Vagina (tissue), 2 donors: ENCODE measurements at regions not wholly inside any gene's neighbourhood (a gene's known extent, or its start where the extent isn't known, plus 50 kb on each side); places are given as distances from the start of the nearest gene placed in this dataset.

Experiments
- POLR2A ChIP-seq, 2 donors: fragments of 450-650 bp; IDR thresholded peaks; one replicate each; pipeline ENCODE4 v1.6.1; 2017; ENCODE audit warnings: antibody characterized with exemption in 2 of 2, mild to moderate bottlenecking in 2 of 2, moderate library complexity in 2 of 2
- POLR2AphosphoS5 ChIP-seq, 2 donors: sonication (generic); formaldehyde crosslinking; IDR thresholded peaks; one replicate each; pipeline ENCODE4 v1.9.0; 2017; ENCODE audit warnings: antibody characterized with exemption in 2 of 2, mild to moderate bottlenecking in 2 of 2, low read depth in 1 of 2; ENCODE audit not compliant: insufficient read depth in 1 of 2
- TF ChIP-seq, protein P1 (sequence below), 3 experiments: fragments of 450-650 bp in 2 of 3; fragments of 200-600 bp in 1 of 3; sonication (generic) in 1 of 3; IDR thresholded peaks; one replicate each; pipeline ENCODE4 v1.5.1; 2017 to 2019; ENCODE audit warnings: antibody characterized with exemption in 3 of 3, mild to moderate bottlenecking in 2 of 3, moderate library complexity in 2 of 3

DNA sequence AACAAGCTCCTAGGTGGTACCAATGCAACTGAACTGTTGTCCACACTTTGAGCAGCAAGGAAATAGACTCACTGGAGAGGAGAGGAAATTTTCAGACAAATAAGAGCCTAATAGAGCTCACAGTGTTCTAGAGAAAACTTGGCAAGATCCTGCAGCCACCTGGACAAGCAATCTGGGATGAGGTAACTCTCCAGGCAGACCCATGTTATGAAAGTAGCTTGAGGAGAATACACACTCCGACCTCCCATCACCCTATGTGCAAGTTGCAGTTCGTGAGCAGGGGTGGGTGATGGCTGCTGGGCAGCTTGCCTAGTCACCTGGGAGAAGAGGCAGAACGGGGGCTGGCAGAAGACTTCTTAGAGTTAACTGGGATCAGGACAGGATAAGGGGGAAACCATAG lies 102.2 kb downstream of the KLF4 start:
- TF ChIP-seq, protein P1, sequence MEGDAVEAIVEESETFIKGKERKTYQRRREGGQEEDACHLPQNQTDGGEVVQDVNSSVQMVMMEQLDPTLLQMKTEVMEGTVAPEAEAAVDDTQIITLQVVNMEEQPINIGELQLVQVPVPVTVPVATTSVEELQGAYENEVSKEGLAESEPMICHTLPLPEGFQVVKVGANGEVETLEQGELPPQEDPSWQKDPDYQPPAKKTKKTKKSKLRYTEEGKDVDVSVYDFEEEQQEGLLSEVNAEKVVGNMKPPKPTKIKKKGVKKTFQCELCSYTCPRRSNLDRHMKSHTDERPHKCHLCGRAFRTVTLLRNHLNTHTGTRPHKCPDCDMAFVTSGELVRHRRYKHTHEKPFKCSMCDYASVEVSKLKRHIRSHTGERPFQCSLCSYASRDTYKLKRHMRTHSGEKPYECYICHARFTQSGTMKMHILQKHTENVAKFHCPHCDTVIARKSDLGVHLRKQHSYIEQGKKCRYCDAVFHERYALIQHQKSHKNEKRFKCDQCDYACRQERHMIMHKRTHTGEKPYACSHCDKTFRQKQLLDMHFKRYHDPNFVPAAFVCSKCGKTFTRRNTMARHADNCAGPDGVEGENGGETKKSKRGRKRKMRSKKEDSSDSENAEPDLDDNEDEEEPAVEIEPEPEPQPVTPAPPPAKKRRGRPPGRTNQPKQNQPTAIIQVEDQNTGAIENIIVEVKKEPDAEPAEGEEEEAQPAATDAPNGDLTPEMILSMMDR (IDR thresholded peaks at IDR 0.05) = no peak
- no peak for TF ChIP-seq POLR2A (IDR thresholded peaks at IDR 0.05)
- TF ChIP-seq POLR2AphosphoS5 (IDR thresholded peaks at IDR 0.05; ENCODE audit: insufficient read depth in 1 of 2, low read depth in 1 of 2) = no peak
